GM20000 (cell line): ENCODE measurements at regions not wholly inside any gene's neighbourhood (a gene's known extent, or its start where the extent isn't known, plus 50 kb on each side); places are given as distances from the start of the nearest gene placed in this dataset.

Experiments
- DNase-seq: peaks from one replicate; pipeline ENCODE4 v3.0.0; 2012; ENCODE audit warnings: low spot score
- TF ChIP-seq, protein P1 (sequence below): IDR thresholded peaks from 2 replicates; pipeline ENCODE4 v1.5.1; 2012; ENCODE audit warnings: mild to moderate bottlenecking, control low read depth; ENCODE audit errors: extremely low read depth, missing control alignments

DNA sequence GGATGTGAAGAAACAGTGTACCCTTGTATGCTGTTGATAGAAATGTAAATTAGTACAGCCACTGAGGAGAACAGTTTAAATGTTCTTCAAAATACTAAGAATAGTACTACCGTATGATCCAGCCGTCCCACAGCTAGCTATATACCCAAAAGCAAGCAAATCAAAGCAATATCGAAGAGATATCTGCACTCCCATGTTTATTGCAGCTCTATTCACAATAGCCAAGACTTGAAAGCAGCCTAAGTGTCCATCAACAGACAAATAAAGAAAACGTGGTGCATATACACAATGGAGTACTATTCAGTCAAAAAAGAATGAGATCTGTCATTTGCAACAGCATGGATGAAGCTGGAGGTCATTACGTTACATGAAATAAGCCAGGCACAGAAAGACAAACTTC, 88.5 kb upstream of the SLC38A4 start:
- no peak for DNase-seq
- TF ChIP-seq, protein P1, sequence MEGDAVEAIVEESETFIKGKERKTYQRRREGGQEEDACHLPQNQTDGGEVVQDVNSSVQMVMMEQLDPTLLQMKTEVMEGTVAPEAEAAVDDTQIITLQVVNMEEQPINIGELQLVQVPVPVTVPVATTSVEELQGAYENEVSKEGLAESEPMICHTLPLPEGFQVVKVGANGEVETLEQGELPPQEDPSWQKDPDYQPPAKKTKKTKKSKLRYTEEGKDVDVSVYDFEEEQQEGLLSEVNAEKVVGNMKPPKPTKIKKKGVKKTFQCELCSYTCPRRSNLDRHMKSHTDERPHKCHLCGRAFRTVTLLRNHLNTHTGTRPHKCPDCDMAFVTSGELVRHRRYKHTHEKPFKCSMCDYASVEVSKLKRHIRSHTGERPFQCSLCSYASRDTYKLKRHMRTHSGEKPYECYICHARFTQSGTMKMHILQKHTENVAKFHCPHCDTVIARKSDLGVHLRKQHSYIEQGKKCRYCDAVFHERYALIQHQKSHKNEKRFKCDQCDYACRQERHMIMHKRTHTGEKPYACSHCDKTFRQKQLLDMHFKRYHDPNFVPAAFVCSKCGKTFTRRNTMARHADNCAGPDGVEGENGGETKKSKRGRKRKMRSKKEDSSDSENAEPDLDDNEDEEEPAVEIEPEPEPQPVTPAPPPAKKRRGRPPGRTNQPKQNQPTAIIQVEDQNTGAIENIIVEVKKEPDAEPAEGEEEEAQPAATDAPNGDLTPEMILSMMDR: no peak

DNA sequence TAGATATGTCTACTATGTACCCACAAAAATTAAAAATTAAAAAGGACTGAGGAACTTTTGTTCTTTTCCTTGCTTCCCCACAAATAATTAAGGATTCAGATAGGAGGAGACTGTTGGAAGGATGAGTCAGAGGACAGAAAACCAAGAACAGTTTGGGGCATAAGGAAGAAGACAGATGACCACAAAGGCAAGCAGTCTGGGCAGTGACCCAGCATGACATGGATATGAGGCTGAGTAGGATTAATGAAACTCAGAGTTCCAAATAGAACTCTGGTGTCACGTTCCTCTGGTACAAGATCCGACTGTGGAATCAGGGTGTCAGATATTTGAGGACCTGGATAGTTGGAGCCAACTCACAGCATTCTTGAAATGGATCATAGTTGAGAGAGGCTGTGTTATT, 89.3 kb upstream of the SLC38A4 start:
- no peak for DNase-seq
- TF ChIP-seq, protein P1: no peak

DNA sequence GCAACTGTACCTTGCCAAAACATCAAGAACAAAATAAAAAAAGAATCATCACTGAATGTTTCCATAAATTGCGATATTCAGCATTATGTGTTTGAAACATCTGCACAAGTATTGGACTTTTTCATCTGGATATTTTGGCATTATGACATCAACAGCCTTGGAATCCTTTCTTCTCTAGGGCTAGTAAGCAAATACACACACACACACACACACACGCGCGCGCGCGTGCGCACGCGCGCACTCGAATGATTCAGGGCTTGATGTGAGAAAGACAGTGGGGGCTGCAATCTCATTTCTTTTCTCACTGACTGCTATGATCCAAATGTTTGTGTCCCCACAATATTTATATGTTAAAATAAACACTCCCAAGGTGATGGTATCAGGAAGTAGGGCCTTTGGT, 90.0 kb upstream of the SLC38A4 start:
- DNase-seq: no peak
- TF ChIP-seq, protein P1: no peak

DNA sequence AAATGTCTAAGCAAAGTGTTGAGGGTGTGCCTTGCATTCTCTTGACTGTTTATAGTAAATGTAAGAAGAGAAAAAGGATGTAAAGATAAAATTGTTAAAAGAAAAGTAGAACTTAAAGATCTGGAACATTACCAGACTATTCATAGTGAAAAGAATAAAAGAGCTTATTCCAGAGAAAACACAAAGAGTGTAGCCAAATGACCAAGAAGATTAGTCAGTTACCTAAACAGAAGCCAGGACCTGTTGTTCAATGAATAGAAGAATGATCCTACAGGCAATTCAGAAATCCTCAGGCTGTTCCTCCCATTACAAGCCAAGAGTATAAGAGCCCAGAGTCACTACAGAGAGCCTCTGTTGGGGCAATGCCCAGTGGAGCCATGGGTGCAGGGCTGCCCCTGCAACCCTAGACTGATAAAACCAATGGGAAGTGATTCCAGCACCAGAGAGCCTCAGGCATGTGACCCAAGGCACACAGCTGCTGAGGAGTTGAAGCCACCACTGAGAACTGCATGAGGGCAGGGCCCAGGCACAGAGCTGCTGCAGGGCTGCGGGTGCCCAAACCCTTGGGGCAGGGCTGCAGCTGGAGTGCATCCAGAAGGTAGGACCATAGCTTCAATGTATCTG, 91.1 kb upstream of the SLC38A4 start:
- DNase-seq: no peak
- TF ChIP-seq, protein P1: no peak

DNA sequence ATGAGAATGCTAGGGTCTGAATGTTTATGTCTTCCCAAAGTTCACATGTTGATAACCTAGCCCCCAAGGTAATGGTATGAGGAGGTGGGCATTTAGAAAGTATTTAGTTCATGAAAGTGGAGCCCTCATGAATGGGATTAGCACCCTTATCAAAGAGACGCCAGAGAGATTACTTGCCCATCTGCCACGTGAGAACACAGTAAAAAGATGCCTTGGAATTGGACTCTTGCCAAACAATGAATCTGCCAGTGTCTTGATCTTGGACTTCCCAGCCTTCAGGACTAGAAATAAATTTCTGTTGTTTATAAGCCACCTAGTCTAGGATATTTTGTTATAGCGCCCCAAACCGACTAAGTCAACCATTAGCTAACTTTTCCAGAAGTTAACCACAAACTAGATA, 92.0 kb upstream of the SLC38A4 start:
- DNase-seq: no peak
- TF ChIP-seq, protein P1: no peak

DNA sequence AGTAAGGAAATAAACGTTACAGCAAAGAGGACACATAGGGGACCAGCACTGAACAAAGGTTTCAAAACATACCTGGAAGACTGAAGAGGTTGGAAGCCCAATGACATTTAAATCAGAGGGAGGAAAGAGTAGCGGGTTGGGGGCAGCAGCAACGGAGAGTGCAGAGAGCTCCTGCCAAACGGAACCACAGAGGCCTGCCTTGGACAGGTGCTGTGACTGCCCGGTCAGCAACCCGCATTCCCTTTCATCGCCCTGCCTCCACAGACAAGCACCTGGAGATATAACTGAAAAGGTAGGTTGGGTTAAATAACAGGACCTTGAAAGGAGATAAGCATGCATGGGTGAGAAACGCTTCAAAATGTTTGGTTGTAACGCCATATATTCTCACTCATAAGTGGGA, 92.8 kb upstream of the SLC38A4 start:
- TF ChIP-seq, protein P1: no peak
- no peak for DNase-seq

DNA sequence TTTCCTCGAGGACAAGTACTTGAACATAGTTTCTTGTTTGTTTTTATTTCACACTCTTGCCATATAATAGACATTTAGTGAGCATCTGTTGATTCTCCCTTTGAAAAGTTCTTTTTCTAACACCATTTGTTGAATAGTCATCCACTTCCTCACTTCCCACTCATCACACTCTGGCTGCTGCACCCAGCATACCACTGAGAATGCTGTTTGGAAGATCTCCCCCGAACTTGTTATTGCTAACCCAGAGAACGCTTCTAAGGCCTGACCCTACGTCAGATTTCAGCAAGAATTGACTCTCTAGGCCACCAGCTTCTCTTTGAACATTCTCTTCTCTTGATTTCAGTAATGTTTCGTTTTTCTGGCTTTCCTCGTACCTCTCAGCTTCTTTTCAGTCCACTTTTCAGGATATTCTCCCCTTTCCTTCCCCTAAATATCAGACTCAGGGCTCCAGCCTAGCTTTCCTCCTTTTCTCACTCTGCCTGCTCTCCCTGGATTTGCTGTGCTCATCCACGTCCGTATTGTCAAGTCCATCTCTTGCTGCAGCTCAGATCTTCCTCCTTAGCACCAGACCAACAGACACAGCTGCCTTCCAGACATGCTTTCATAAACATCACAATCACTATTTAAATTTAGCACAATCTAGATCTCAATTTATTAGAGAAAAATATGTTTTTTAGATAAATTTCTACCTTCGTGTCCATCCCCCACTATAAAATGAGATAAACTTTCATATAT, 94.0 kb upstream of the SLC38A4 start:
- DNase-seq: no peak

More for the DNA sequence above, 94.0 kb upstream of the SLC38A4 start:
- TF ChIP-seq, protein P1: no peak
